Lower leg skin (tissue), 4 donors: ENCODE measurements at regions not wholly inside any gene's neighbourhood (a gene's known extent, or its start where the extent isn't known, plus 50 kb on each side); places are given as distances from the start of the nearest gene placed in this dataset.
"Not testable (repeated sequence)": the region's sequence is repeated elsewhere in the genome, so short reads cannot be mapped to it uniquely, and the experiment has no call there.

Experiments used
- DNase-seq, 2 donors: peaks; one replicate each; pipeline ENCODE4 v3.0.0-alpha.2; 2019; ENCODE audit warnings: low spot score in 2 of 2
- H3K4me3 ChIP-seq: fragments of 200-600 bp; sonication (generic); 2 replicates; pipeline ENCODE4 v1.5.1; 2017; ENCODE audit warnings: mild to moderate bottlenecking, low read depth; ENCODE audit not compliant: poor library complexity, severe bottlenecking
- CTCF ChIP-seq, 3 donors: fragments of 450-650 bp; IDR thresholded peaks; one replicate each; pipeline ENCODE4 v1.5.1; 2016; ENCODE audit warnings: antibody characterized with exemption in 3 of 3, mild to moderate bottlenecking in 3 of 3, moderate library complexity in 2 of 3
- POLR2A ChIP-seq, 2 donors: fragments of 450-650 bp; IDR thresholded peaks; one replicate each; pipeline ENCODE4 v1.6.1; 2016 to 2017; ENCODE audit warnings: antibody characterized with exemption in 2 of 2, mild to moderate bottlenecking in 1 of 2, moderate library complexity in 1 of 2
- WGBS, 2 donors: methylation state at CpG; one replicate each; pipeline ENCODE4 v1.1.5; 2018; 5-methylcytosine and 5-hydroxymethylcytosine counted together
- intact Hi-C: fragments of 100-400 bp; cut with DNase I; formaldehyde crosslinking; loops from one replicate; pipeline ENCODE4 v1.15.0; 2023; ENCODE audit warnings: low total_unique reads

- WGBS, 2 donors, result 74 to 77% methylated on average over 5 of the region's 5 CpGs
- no peak for DNase-seq
- H3K4me3 ChIP-seq, result no peak overlapping the region
- intact Hi-C loops, result no loop called here
- no peak for TF ChIP-seq CTCF (IDR thresholded peaks at IDR 0.05)
- TF ChIP-seq POLR2A (IDR thresholded peaks at IDR 0.05), result no peak
Observed at GRCh38 chr2:175414191-175414881, 232.8 kb upstream of the ATP5MC3 start.

- H3K4me3 ChIP-seq, intact Hi-C loops, DNase-seq: not testable (repeated sequence)
- WGBS, 2 donors, result 64 to 100% methylated on average over 1 of the region's 1 CpG
Observed at GRCh38 chr2:175410941-175411340, 229.4 kb upstream of the ATP5MC3 start.

GRCh38 chr2:175404839-175405238, 223.3 kb upstream of the ATP5MC3 start:
- no peak overlapping the region for H3K4me3 ChIP-seq
- DNase-seq, result no peak
- 60 to 61% methylated on average over 1 of the region's 1 CpG for WGBS, 2 donors
- no peak for TF ChIP-seq CTCF (IDR thresholded peaks at IDR 0.05)
- no peak for TF ChIP-seq POLR2A (IDR thresholded peaks at IDR 0.05)
- intact Hi-C loops, result no loop called here

GRCh38 chr2:175403599-175404221, 222.2 kb upstream of the ATP5MC3 start:
- no peak for DNase-seq
- no peak overlapping the region for H3K4me3 ChIP-seq
- WGBS, 2 donors, result 64 to 85% methylated on average over 1 of the region's 1 CpG
- intact Hi-C loops, result no loop called here
- no peak for TF ChIP-seq POLR2A (IDR thresholded peaks at IDR 0.05)

GRCh38 chr2:175402571-175402970, 221.1 kb upstream of the ATP5MC3 start:
- intact Hi-C loops, result no loop called here
- no peak overlapping the region for H3K4me3 ChIP-seq
- DNase-seq, result no peak
- WGBS, 2 donors, result 44 to 52% methylated on average over 2 of the region's 2 CpGs
- no peak for TF ChIP-seq CTCF (IDR thresholded peaks at IDR 0.05)
- TF ChIP-seq POLR2A (IDR thresholded peaks at IDR 0.05), result no peak

GRCh38 chr2:175401956-175402469, 220.5 kb upstream of the ATP5MC3 start:
- WGBS, 2 donors, result 88 to 89% methylated on average over 3 of the region's 3 CpGs

More at GRCh38 chr2:175401956-175402469, 220.5 kb upstream of the ATP5MC3 start:
- H3K4me3 ChIP-seq, result no peak overlapping the region
- TF ChIP-seq CTCF (IDR thresholded peaks at IDR 0.05) (no peak), POLR2A (IDR thresholded peaks at IDR 0.05) (no peak)
- intact Hi-C loops, result no loop called here
- no peak for DNase-seq
